SKM-1 treated with dmso at 0.1 percent for 144 hours (cell line): ENCODE measurements at regions not wholly inside any gene's neighbourhood (a gene's known extent, or its start where the extent isn't known, plus 50 kb on each side); places are given as distances from the start of the nearest gene placed in this dataset.

Experiments
- DNase-seq: peaks from one replicate; lab custom pipeline; 2025; ENCODE audit not compliant: unreplicated experiment; lab: John Stamatoyannopoulos, UW

- no peak for DNase-seq
Measured at GRCh38 chr11:116452461-116452860, 320.3 kb downstream of the BUD13 start.

DNA sequence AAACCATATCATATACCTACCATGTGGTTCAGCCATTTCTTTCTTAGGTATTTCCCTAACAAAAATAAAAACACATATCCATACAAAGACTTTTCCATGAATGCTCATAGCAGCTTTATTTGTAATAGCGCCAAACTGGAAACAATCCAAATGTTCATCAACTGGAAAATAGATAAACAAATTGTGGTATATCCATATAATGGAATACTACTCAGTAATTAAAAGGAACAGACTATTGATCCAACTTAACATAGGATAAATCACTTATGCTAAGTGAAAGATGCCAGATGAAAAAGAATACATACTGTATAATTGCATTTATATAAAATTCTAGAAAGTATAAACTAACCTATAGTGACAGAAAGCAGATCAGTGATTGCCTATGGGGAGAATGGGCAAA, 323.3 kb downstream of the BUD13 start:
- no peak for DNase-seq

DNA sequence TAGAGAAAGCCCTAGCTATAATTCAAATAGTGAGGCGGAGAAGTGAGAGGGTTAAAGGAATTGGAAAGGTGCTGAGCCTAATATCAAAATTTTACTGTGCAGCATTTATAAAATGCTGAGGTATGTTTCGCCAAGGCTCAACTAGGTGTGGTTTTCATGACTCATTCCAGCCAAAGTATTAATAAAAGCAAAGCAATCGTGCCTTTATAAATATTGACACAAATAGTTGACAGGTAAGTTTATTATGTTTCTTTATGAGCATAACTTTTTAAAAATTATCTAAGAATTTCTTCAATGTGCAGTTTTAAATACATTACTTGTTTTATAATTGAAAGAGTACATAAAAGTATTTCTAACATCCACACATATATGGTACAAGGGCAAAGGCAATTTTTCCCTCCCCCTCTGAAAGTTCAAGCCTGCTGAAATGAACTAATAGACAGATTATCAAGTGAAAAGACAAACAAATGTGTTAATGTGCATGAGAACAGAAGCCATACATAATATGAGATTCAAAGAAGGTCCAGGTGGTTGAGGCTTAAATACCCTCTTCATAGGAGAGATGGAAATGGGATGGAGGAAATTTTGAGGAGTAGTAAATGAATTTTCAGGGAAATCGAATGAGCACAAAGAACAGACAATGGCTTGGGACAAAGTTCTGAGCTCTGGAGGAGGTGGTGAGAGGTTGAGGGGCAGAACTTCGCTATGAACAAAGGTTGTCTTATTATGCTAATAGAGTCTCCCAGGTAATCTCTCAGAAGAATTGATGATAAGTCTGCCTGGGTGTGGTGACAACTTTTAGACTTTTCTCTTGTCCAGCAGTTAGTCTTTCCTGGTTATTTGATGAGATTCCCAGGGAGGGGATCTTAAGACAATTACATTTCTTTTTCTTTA, 326.5 kb downstream of the BUD13 start:
- no peak for DNase-seq

DNA sequence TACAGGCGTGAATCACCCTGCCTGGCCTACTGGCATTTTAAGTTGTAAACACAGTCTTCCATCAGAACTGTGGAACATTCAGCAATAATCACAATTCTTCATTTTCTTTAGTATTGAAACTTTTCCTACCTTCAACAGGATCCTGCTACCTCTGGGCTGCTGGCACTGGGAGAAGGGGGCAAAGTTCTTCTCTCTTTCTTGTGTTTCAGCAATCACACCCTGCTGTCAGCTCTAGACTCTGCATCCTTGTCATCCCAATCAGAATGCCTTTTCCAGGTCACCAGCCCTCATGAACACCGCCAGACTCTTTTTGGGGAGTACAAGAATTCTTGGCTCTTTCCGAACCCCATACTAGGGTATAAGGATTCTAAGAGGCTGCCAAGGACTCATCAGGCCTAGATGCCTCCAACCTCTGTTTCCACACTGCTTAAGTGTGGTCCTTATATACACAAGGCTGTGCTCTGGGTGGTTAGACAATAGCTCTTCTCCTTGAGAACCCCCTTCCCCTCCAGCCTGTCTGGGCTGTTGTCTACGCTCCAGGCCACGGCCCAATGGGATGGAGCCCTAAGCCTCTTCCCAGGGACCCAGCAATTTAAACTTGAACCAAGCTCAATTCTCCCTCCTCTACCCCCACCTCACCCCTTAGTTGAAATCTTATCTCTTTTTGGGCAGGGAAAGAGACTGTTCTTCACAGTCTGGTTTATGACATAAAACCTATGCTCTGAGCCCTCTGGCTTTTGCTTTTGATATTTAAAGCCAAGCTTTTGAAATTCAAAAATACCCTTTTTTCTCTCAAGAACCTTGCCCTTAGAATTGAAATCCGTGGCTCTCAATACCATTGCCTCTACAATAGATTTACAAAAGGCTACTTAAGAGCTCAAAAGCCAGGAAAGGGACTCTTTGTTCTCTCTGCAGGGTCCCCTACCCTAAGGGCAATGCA, 327.4 kb downstream of the BUD13 start:
- DNase-seq = no peak

DNA sequence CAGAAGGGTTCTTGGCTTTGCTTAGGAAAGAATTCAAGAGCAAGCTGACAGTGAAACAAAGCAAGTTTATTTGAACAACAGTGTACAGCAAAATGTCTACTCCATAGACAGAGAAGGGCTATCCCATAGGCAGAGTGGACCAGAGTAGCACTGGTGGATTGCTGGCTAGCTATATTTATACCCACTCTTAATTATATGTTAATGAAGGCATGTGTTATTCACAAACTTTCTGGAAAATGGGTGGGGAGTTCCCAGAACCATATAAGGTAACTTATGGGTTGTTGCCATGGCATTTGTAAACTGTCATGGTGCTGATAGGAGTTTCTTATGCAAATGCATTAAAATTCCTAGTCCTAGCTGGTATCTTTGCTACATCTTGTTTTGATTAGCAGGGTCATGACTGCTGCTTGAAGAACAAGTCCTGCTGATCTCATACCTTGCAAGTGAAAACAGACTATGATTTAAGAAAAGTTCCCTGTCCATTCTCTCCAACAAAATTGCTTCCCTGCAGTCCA, 330.5 kb downstream of the BUD13 start:
- DNase-seq = no peak

DNA sequence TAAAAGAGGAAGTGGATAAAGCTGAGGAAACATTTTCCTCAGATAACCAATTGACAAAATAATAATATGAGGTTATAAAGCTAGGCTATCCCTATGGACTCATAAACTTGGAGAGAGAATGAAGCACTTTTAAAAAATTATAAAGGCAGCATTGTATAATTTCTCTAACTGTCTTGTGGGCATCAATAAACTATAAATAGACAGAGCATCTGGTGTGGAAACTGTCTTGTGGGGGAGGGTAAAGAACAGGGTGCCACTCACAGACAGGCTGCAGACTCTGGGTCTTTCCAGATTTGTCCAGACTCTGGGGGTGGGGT, 333.5 kb downstream of the BUD13 start:
- DNase-seq = no peak

DNA sequence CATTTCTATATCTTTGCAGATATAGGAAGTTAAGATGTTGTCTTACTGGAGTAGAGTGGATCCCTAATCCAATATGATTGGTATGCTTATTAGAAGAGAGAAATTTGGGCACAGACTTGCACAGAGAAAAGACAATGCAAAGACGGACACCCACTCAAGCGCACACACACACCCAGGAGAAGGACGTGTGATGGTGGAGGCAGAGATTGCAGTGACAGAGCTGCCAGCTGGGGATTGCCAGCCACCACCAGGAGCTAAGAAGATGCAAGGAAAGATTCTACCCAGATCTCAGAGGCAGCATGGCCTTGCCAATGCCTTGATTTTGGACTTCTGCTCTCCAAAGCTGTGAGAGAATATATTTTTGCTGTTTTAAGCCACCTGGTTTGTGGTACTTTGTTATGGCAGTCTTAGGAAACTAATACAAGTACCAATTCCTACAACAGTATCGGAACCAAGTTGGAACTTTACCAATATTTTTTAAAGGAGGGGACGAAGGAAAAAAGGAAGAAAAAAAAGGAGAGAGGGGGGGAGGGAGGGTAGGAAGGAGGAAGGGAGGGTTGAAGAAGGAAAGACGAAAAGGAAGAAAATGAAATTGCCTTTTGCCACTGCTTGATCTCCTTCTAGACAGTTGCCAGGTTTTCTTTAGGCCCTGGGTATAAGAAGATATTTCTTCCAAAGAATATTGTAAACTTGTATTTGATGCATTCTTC, 334.0 kb downstream of the BUD13 start:
- no peak for DNase-seq

GRCh38 chr11:116434986-116435385, 337.8 kb downstream of the BUD13 start:
- no peak for DNase-seq

DNA sequence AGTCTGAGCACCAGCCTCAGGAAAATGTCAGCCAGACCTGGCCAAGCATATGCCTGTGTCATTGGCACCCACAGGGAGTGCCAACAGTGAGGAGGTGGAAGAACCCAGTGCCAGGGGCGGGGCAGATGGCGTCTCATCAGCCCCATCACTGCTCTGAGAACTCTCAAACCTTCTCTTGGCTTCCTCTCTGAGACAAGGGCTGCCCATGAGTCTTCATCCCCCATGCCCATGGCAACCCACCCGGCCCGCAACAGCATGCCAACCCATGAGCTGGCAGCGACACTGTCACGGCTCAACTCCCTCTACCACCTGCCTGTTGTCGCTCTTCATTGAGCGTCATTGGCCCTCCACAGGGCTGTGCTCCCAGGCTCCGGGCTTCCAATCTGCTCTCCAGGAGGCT, 340.5 kb downstream of the BUD13 start:
- no peak for DNase-seq

DNA sequence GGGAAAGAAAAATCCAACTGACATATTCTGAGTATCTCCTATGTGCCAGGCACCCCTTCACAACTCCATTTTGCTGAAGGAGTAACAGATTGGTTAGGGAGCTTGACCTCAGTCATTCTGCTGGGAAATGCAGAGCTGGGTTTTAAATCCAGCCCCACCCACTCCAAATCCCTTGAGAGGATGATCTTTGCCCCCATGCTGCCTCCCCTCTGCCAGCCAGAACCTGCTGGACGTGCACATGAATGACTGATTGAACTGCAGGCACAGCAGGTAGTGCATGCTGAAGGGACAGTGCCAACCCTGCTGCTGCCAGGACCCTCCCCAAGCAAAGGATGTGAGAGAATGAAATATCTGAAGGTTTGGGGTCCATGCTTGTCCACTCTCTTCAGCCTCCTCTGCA, 340.9 kb downstream of the BUD13 start:
- no peak for DNase-seq

- no peak for DNase-seq
Measured at GRCh38 chr11:116428638-116428975, 344.2 kb downstream of the BUD13 start.

DNA sequence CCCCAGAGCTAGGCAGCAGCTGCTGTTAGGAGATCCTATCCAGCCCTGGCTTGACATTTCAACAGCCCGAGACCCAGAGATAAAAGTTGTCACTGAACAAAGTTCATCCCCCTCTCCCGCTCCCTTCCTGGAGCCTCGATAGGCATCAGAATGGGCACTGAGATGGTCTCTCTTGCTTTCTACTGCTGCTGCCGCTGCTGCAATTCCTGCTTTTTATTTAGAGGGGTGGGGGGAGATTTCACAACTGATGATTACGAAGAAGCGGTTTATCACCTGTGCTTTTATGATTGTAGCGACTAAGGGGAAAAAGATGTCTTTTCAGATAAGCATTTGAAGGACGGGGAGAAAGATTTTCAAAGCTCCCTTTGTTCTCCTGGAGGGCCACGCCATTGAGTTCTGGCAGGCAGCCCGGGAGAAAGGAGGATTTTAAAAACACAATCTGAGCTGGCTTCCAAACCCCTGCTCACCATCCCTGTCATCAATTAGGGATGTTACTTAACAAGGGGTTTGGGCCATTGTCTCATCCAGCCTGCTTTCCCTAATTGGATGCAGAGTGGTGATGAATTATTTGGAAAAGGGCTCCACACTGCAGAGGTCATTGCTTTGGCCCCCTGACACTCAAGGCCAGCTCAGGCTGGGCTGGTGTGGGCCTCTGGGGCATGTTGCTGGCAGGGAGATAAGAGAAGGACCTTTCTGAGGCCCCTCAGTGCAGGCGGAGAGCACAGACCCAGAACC, 344.7 kb downstream of the BUD13 start:
- no peak for DNase-seq

DNA sequence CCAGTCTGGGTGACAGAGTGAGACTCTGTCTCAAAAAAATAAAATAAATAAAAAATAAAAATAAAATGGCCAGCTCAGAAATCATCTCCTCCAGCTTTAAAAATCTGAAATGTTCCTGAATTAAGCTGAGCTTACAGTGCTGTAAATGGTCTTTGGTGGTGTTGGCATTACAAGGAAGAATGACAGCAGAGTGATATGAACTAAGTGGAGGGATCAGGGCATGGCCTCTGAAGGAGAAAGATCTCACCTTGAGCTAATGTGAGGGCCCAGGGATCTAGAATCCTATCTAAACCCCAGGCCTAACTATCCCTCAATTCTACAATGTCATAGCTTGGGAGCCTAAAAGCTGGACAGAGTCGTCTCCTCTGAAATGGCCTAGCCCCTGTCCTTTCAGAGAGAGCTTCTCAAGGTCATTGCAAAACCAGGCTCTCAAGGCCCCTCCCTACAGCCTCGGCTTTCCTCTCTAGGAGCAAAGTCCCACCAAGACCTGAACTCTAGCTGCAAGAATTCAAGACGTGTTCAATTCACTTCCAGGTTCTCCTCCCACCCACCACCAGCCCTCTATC, 345.4 kb downstream of the BUD13 start:
- no peak for DNase-seq

- DNase-seq = no peak
Measured at GRCh38 chr11:116426761-116427160, 346.0 kb downstream of the BUD13 start.

DNA sequence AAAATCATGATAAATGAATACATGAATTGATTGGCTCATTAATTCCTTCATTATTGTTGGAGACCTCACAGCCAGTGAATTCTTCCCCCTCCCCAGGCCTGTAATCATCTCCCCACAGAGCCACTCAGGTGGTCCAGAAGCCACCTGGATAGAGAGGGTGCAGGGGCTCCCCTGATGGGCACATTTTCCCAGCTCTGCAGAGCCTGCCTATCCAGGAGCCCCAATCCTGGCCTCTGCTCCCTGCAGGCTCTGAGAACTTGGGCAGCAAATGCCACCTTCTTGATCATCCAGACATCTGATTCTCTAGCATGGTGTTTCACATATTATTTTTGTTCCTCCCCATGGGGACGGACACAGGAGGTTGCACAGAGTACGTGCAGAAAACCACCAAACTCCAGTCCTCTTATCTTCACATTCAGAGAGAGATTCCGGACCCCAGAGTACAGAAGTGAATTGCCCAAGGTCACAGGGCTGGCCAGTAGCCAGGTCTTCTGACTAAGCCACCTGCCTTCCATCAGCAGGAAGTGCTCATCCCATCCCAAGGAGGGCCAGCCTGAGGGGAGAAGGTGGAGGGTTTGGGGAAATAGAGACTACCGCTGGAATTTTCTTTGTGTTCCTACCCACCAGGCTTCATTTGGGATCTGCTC, 348.0 kb downstream of the BUD13 start:
- DNase-seq = no peak

GRCh38 chr11:116422956-116423600, 349.7 kb downstream of the BUD13 start:
- no peak for DNase-seq

- no peak for DNase-seq
Measured at GRCh38 chr11:116422556-116422955, 350.2 kb downstream of the BUD13 start.

DNA sequence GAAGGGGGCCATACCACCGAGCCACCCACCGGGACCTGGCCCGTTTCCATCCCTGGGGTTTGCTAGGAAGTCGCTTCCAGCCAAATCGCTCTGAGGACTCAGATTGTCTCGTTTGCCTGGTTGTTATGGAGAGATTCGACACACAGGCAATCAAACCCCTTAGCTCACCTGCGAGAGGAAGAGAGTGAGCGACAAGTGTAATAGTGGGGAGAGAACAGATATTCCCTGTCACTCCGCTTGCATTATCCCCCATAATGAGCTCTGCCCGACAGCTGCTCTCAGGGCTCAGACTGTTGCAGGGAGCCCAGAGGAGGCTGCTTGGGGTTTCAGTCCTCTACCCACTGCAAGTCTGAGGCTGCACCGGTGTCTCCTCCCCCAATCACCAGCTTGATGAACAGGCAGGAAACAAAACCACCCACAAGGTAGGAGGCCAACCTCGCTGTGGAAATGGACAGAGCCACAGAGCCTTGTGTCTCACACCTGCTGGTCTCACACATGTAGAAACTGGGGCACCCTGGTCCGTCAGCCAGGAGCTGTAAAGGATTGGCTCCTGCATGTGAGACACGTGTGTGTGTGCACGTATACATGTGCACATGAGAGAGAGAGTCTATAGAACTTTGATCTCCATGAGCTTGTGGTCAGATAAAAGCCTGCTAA, 351.1 kb downstream of the BUD13 start:
- no peak for DNase-seq
